ENCODE measurements at regions not wholly inside any gene's neighbourhood (a gene's known extent, or its start where the extent isn't known, plus 50 kb on each side); places are given as distances from the start of the nearest gene placed in this dataset.

- BruUV-seq (replicated peaks) = no TSS peak
- Histone ChIP-seq H3K4me2 (ENCODE audit: low read length) (no peak overlapping the region), H3F3A (ENCODE audit: low read length, unreplicated experiment) (no peaks in the 10 kb centered on the region), H3K79me2 (ENCODE audit: low read length) (no peaks in the 10 kb centered on the region), H3K27ac (ENCODE audit: low read length) (no peak overlapping the region), H3K36me3 (ENCODE audit: low read depth, low read length) (no peaks in the 10 kb centered on the region), H3K4me3 (ENCODE audit: low read length) (no peak overlapping the region), H3K9me2 (replicated peaks; ENCODE audit: low read length) (no peaks in the 10 kb centered on the region), H2AFZ (ENCODE audit: low read length) (no peak overlapping the region), H3K9me3 (ENCODE audit: low read length) (no peaks in the 10 kb centered on the region), H3K9ac (ENCODE audit: low read length) (no peak overlapping the region), H4K20me1 (ENCODE audit: low read length) (no peaks in the 10 kb centered on the region), H3K4me1 (ENCODE audit: insufficient read depth, low read length) (no peaks in the 10 kb centered on the region), H3K27me3 (ENCODE audit: low read length) (no peaks in the 10 kb centered on the region)
- TF ChIP-seq EZH2phosphoT487 (IDR thresholded peaks at IDR 0.05; ENCODE audit: borderline replicate concordance, low read length) (no peak), EZH2 (IDR thresholded peaks at IDR 0.05; ENCODE audit: low read length, unreplicated experiment) (no peak), CTCF (conservative IDR thresholded peaks at IDR 0.05; ENCODE audit: low read depth, low read length) (no peak)
- ChIA-PET CTCF (no interaction called here), POLR2A (ENCODE audit: unreplicated experiment) (no interaction called here)
- intact Hi-C loops (cut with micrococcal nuclease) = no loop called here
- DNase-seq (no peak), ATAC-seq (no peak)
Measured at GRCh38 chr12:92528097-92528496, 174.7 kb upstream of the PLEKHG7 start.

GRCh38 chr12:92524489-92524888 lies 178.3 kb upstream of the PLEKHG7 start:
- H3K9ac ChIP-seq (ENCODE audit: low read length) = no peak overlapping the region
- no TSS peak for BruUV-seq (replicated peaks)
- H2AFZ ChIP-seq (ENCODE audit: low read length) = no peak overlapping the region
- no peak overlapping the region for H3K27ac ChIP-seq (ENCODE audit: low read length)
- H3K4me3 ChIP-seq (ENCODE audit: low read length) = no peak overlapping the region
- H3K36me3 ChIP-seq (ENCODE audit: low read depth, low read length) = no peaks in the 10 kb centered on the region
- ChIA-PET CTCF (no interaction called here), POLR2A (ENCODE audit: unreplicated experiment) (no interaction called here)
- H3K27me3 ChIP-seq (ENCODE audit: low read length) = no peaks in the 10 kb centered on the region
- ATAC-seq = no peak
- TF ChIP-seq EZH2 (IDR thresholded peaks at IDR 0.05; ENCODE audit: low read length, unreplicated experiment) = no peak
- TF ChIP-seq CTCF (conservative IDR thresholded peaks at IDR 0.05; ENCODE audit: low read depth, low read length) = no peak
- no peak for TF ChIP-seq EZH2phosphoT487 (IDR thresholded peaks at IDR 0.05; ENCODE audit: borderline replicate concordance, low read length)
- no peak for DNase-seq
- H3F3A ChIP-seq (ENCODE audit: low read length, unreplicated experiment) = no peaks in the 10 kb centered on the region
- H3K4me2 ChIP-seq (ENCODE audit: low read length) = no peak overlapping the region
- intact Hi-C loops (cut with micrococcal nuclease) = no loop called here
- H3K79me2 ChIP-seq (ENCODE audit: low read length) = no peaks in the 10 kb centered on the region
- no peaks in the 10 kb centered on the region for H3K9me2 ChIP-seq (replicated peaks; ENCODE audit: low read length)
- H4K20me1 ChIP-seq (ENCODE audit: low read length) = no peaks in the 10 kb centered on the region
- no peaks in the 10 kb centered on the region for H3K9me3 ChIP-seq (ENCODE audit: low read length)
- no peaks in the 10 kb centered on the region for H3K4me1 ChIP-seq (ENCODE audit: insufficient read depth, low read length)

- H3K4me1 ChIP-seq (ENCODE audit: insufficient read depth, low read length) = 0 out of 2 replicates have a peak, but pooled peaks cover 5% of the 10 kb centered on the region
- H3K9me2 ChIP-seq (replicated peaks; ENCODE audit: low read length) = no peaks in the 10 kb centered on the region
- H3K27ac ChIP-seq (ENCODE audit: low read length) = no peak overlapping the region
- BruUV-seq (replicated peaks) = no TSS peak
- H3K4me2 ChIP-seq (ENCODE audit: low read length) = no peak overlapping the region
- DNase-seq = no peak
- H3K27me3 ChIP-seq (ENCODE audit: low read length) = no peaks in the 10 kb centered on the region
- ATAC-seq = no peak
- TF ChIP-seq CTCF (conservative IDR thresholded peaks at IDR 0.05; ENCODE audit: low read depth, low read length) (no peak), EZH2 (IDR thresholded peaks at IDR 0.05; ENCODE audit: low read length, unreplicated experiment) (no peak), EZH2phosphoT487 (IDR thresholded peaks at IDR 0.05; ENCODE audit: borderline replicate concordance, low read length) (no peak)
- no peak overlapping the region for H3K4me3 ChIP-seq (ENCODE audit: low read length)
- ChIA-PET POLR2A (ENCODE audit: unreplicated experiment) (no interaction called here), CTCF (no interaction called here)
- intact Hi-C loops (cut with micrococcal nuclease) = no loop called here
- H3F3A ChIP-seq (ENCODE audit: low read length, unreplicated experiment) = no peaks in the 10 kb centered on the region
- no peak overlapping the region for H2AFZ ChIP-seq (ENCODE audit: low read length)
- H3K36me3 ChIP-seq (ENCODE audit: low read depth, low read length) = no peaks in the 10 kb centered on the region
- H3K9ac ChIP-seq (ENCODE audit: low read length) = no peak overlapping the region
- H4K20me1 ChIP-seq (ENCODE audit: low read length) = no peaks in the 10 kb centered on the region
- no peaks in the 10 kb centered on the region for H3K9me3 ChIP-seq (ENCODE audit: low read length)
- no peaks in the 10 kb centered on the region for H3K79me2 ChIP-seq (ENCODE audit: low read length)
Measured at GRCh38 chr12:92520511-92520910, 182.3 kb upstream of the PLEKHG7 start.
